HG02970 (cell line): ENCODE measurements at regions not wholly inside any gene's neighbourhood (a gene's known extent, or its start where the extent isn't known, plus 50 kb on each side); places are given as distances from the start of the nearest gene placed in this dataset.
"Not testable (repeated sequence)": the region's sequence is repeated elsewhere in the genome, so short reads cannot be mapped to it uniquely, and the experiment has no call there.

ENCODE experiments used
- ATAC-seq: cut with Tn5 transposase; IDR thresholded peaks from one replicate; pipeline ENCODE4 v1.9.1; 2021; ENCODE audit warnings: mild to moderate bottlenecking, moderate library complexity, moderate number of reproducible peaks; ENCODE audit not compliant: unreplicated experiment, low FRiP score

DNA sequence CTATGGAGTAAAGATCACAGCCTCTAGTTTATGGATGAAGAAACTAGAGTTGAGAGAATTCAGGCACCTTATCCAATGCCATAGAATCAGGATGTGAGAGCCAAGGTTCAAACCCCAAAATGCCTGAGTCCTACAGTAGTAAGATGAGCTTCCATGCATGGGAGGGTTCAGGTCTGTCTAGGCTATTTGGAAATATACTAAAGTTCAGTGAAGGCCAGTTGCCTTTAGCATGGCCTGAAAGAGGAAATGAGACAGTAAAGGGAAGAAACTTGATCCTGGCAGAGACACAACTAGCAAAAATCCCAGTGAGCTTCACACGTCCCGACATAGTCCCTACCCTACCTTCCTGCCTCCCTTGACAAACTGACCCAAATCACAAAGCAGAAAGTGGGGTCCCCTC, 317.0 kb downstream of the RASEF start:
- no peak for ATAC-seq

DNA sequence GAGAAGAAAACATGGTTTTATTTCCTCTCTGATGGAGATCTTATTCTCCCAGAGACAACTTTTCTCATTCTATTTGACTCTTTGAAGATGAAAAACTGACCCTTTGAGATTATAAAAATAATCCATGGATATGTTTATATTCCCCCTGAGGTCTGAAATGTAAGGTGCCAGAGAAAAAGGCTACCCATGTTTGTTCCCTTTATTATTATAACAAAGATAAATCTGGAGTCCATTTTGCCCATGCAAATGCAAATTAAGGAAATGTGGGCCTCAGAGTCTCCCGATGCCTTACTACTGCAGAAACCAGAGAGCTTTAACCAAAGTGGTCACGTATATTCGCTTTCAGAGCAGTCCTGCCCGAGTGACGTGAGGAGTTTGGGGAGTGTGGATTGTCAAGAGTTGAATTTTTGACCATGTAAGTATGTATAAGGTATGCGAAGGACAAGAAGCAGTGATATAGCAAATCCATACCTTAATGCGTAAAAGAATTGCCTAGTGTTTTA, 312.5 kb downstream of the RASEF start:
- ATAC-seq: no peak

DNA sequence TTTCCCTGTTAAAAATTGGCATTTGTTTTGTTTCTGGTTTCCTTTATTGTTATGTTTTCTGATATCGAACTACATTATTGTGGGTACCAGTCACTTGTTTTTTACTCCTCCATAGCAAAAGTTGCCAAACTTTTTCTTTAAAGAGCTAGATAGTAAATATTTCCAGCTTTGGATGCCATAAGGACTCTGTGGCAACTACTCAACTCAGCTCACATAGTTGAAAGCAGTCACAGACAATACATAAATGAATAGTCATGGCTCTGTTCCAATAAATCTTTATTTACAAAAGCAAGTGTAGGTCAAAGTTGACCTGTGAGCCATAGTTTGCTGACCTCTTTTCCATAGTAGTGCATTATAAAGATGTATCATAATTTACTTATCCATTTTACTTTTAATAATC, 305.0 kb downstream of the RASEF start:
- ATAC-seq: no peak

DNA sequence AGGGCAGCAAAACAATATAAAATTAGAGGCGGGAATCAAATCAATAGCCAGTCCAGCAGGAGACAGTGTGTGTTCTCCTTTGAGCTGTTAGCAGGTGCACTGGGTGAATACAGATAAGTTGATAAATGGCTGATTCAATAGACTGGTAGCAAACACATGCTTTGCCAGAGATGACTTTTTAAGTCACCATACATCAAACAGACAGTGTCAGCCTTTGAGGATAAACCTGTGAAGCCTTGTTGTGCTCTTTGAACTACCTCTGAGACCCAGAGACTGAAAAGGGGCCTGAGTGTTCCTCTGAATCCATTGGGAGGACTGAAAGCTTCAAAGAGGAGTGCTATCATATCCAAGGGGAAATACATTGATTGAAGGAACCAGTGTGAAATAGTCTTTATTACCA, 301.9 kb downstream of the RASEF start:
- no peak for ATAC-seq

DNA sequence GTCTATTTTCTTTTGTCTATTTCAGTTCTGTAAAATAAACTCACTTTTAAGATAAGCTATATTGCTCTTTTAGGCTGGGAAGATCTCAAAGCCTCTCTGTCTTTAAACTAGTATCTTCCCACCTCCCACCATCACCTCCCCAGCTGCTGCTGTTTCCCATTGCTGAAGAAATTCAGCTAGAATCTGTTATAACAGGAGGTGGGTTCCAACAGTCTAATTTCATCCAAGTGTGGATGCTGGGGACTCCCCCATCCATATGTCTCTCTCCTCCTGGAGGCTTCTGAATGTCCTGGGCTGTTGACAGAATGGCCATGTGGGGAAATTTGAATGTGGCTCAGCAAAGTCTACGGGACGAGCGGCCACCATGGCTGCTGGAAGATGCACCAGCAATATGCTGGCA, 301.0 kb downstream of the RASEF start:
- no peak for ATAC-seq

DNA sequence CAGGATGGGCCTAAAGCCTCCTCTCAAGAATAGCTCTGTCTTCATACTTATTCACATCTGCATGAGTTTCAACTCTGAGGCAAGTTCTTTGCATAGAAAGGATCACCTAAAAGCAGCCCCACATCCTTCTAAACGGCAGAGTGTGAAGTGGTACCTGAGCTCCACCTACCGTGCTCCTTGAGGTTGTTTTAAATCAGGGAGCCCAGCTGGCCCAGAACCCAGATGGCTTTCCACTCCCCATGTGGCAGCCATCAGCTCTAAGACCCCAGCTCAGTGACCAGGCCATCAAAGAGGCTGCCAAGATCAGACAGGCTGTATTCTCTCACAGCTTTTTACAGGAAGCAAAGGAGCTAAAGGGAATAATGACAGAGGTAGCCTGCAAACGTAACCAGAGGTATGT, 299.3 kb downstream of the RASEF start:
- ATAC-seq: no peak

DNA sequence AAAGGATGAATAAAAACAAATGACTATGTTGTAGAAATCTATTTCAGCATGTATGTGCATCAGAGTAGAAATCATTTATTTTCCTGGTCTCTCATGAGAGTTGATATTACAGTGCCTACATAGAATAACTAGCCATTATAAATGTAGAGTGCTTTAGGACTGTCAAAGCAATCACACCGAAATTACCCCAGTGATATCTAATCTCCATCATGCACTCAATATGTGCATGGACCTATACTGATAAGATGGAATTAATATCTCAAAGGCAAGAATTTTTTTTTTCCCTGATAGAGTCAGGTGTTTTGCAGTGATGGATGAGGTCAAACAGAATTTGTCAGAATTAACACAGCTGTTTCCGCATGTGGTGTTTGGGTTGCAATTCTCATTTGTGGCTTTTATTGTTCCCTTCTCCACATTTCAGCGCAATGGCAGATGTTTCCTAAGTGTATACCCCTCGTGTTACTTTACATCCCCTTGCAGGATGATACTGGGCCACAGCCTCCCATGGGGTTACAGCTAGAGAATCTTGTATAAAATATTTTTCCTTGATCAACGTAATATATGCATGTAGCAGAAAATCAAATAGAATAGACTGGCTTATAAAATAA, 298.8 kb downstream of the RASEF start:
- no peak for ATAC-seq

DNA sequence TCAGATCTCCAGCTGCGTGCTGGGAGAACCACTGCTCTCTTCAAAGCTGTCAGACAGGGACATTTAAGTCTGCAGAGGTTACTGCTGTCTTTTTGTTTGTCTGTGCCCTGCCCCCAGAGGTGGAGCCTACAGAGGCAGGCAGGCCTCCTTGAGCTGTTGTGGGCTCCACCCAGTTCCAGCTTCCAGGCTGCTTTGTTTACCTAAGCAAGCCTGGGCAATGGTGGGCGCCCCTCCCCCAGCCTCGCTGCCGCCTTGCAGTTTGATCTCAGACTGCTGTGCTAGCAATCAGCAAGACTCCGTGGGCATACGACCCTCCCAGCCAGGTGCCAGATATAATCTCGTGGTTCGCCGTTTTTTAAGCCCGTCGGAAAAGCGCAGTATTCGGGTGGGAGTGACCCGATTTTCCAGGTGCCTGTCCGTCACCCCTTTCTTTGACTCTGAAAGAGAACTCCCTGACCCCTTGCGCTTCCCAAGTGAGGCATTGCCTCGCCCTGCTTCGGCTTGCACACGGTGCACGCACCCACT, 288.2 kb downstream of the RASEF start:
- not testable (repeated sequence) for ATAC-seq

DNA sequence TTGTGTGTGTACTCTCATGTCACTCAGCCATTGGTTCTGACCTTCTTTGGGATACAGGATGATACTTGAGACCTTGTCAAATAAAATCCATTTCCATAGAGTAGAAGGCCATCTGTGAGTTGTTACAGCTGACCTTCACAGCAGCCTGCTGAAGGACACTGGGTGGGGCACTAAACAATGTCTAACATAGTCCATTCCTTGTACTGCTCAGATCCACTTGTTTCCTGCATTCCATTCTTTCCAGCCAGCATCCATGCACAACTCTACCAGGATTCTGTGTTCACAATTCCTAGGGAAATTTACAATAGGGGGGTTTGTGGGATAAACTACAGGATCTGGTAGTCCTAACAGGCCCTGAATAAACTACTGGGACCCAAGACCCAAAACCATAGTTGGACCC, 286.4 kb downstream of the RASEF start:
- no peak for ATAC-seq

DNA sequence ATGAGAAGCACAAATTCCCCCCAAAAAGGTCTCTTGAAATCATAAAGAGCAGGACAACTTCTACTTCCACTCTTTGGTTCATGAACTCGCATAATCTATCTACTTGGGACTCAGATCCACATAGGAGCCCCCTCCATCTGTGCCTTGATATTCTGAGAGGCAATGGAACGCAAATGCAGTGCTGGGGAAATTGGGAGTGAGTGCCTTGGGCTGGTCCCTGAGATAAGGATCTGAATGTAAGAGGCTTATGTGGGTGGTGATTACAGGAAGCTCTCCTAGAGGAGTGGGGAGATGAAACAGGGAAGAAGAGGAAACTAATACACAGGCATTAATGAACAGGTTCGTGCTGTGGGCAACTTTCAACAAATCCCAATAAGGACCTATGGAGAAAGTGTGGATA, 285.6 kb downstream of the RASEF start:
- ATAC-seq: no peak

DNA sequence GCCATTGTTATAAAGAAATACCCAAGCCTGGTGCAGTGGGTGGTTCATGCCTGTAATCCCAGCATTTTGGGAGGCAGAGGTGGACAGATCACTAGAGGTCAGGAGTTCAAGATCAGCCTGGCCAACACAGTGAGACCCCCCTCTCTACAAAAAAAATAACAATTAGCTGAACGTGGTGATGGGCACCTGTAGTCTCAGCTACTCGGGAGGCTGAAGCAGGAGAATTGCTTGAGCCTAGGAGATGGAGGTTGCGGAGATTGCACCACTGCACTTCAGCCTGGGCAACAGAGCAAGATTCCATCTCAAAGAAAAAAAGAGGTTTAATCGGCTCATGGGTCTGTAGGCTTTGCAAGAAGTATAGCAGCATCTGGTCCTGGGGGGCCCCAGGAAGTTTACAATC, 284.0 kb downstream of the RASEF start:
- not testable (repeated sequence) for ATAC-seq

DNA sequence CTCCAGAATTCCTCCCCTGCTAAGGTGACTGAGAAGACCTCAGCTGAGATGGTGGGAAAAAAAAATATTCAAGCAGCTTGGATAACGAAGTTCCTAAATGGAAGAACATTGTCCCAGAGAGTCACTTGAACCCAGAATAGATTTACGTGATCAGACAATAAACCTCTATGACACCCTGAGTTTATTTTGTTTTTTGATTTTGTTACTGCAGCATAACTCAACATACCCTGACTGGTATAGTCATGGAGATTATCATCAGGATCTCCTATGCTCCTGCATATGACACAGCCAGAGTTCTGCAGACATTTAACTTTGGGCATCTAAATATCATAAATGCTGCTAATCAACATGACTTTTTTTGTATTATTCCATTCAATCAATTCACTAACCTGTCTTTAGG, 282.9 kb downstream of the RASEF start:
- ATAC-seq: no peak

DNA sequence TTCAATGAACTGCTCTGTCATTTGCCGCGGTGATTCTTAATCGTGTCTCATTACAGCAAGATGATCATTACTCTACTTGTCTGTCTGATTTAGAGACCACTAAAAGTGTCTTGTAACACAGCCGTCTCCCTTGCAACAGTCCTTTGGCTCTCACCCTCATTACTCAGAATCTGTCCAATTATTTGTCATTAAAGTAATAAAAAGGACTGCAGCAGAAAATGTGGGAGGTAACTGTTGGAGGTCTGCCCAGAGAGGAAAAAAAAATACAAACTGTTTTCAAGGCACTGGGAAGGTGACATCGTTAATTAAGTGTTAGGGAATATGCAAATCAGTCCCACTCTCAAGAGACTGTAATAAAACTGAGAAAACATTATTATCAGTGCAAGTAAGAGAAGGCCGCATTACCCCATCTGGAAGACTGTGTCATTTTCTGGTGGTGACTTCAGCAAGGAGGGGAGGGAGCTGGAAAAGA, 281.0 kb downstream of the RASEF start:
- no peak for ATAC-seq

DNA sequence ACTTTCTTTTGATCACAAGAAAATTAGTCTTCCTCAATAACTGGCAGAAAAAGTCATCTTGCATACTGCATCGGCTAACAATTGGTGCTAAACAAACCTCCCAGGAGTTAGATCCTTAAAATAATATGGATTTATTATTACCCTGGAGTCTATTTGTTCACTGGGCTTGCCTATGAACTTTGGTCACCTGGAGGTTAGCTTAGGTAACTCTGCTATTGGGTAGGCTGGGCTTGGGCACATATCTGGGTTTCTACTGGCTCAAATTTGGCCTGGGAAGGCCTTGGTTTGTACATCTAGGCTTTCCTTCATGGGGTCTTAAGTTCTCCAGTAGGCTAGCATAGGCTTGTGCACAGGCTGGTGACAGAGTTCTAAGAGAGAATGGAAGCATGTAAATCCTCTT, 279.9 kb downstream of the RASEF start:
- no peak for ATAC-seq

DNA sequence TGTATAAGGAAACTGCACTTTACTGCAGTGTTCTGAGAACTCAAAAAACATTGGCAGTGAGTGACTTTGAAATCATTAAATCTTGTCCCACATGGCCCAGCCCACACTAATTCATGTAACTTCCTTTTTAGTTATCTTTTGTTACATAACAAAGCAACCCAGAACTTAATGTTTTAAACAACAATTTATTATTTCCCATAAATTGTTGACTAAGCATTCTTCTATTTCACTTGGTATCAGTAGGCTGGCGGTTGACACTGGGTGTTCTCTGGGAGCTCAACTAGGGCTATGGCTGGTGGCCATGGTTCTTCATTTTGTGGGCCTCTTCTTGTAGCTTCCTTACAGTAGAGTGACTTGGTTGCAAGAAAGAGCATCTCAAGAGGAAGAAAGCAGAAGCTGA, 278.4 kb downstream of the RASEF start:
- ATAC-seq: no peak

DNA sequence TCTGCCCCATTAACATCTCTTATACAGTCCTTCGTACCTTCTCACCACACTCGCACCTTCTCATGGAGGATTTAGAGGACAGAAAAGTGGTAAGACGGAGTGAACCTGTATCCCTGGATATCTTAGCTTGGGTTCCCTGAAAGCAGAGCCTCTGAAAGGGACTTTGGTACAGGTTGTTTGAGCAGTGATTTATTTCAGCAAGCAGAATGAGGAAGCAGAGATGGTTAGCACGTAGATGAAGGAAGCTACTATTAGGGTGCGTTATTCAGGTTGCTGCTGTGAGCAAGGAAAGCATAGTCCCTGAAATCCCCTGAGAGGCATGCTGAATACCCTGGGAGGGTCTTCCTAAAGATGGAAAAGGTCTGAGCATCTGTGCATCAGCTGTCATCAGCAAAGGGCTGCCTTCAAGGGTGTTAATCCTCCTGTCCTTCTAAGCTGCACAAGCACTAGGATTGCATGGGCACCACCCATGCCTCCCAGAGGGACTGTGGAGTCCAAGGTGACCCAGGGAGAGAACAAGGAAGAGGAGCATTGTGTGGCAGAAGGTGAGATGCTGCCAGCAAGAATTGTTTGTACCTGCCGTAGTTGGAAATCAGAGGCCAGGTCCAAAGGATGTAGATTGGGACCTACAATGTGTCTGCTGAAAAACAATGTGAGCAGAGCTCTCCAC, 273.7 kb downstream of the RASEF start:
- ATAC-seq: no peak

DNA sequence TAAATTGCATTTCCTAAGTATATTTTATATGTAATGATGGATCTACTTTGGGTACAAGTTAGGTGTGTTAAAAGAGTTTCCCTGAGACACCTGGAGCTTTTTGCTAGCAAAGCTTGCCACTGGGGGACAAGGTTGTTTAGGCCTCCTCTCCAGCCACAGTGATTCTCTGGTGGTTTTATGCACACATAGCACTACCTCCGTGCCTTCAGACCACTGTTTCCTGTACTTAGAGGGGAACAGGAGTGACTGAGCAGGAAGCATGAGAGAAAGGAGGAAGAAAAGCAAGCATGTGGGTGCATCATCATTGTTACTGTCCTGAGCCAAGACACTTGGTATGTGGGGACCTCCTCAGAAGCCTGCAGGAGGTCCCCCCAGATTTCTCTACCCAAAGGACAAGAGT, 272.1 kb downstream of the RASEF start:
- no peak for ATAC-seq

DNA sequence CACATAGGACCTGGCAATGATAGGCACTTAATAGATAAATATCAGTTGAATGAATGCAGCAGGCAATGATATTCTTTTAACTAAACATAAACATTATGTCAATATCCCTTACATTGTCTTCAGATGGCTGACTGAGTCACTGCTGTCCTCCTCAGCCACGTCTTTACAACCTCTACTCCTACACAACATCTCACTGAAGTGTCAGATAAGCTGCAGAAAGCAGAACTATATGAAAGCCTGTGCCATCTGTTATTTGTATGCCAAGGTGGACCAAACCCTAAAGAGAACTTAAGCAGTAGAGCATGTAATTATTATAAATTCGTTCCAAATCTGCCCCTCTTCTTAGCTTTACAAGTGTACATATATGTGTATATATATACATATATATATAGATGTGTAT, 271.2 kb downstream of the RASEF start:
- ATAC-seq: no peak

DNA sequence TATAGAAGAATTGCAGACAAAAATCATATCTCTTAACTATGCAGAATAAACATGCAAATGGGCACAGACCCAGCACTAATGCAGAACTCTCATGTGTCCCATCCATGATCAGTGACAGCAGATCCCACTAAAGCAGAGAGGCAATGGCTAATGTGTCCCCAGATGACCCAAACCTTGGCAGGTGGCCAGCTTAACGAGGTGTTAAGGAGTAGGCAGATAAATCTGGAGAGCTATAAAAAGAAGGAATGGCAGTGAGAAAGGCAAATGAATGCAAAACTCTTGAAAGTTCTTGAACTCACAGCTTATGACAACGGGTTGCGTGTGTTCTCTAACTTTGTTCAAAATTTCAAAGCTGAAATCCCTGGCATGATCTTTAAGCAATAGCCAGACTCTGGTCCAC, 265.4 kb downstream of the RASEF start:
- no peak for ATAC-seq

DNA sequence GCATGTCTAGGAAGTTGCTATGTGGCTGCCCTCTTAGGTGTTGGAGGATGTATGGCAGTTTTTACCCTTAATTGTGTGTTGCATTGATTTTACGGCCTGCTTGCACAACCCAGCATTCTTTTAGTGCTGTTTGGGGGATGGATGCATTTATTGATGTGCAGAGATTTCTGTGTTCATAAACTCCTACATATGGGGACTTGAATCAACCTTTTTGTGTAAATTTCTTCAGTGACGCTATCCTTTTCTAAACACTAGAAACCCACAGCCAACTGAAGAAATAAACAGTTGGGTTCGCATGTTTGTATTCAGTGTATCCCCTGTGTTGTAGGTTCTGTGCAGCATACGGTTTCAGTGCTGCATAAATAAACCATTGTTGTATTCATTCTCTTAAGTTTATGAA, 263.7 kb downstream of the RASEF start:
- no peak for ATAC-seq

DNA sequence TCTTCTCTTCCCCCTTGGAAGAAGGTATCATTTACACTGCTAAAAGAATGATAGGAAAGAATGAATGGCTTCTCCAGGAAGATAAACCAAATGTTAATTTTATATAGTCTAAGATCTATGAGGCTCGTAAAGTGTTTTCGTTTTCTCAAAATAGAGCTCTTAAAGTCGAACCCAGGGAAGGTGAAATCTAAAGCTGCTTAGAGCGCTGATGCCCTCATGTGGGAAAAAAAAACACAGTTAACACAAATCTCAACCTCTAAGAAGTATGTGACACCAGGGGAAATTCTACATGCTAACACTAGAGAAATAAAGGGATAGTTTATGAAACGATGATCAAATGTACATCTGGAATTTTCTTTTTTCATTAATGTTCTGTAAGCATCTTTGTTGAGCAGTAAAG, 257.9 kb downstream of the RASEF start:
- no peak for ATAC-seq

DNA sequence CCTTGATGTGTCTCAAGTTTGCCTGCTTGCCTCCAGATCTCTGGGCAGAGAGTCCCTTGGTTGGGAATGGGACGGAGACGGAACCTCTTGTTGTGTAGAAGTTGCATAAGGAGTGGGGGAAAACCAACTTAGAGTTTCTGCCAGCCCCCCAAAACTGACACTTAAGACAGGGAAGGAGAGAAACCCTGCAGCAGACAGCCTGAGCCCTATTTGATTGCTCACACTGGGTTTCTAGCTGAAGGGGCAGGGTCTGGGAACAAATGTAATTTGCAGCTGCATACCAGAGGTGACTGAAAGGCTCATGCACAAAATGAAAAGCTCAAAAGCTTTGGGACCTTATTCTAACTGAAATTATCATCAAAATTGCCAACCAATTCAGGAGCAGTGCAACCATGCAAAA, 254.5 kb downstream of the RASEF start:
- ATAC-seq: no peak
